Suprapubic skin (tissue), 4 donors: ENCODE measurements at regions not wholly inside any gene's neighbourhood (a gene's known extent, or its start where the extent isn't known, plus 50 kb on each side); places are given as distances from the start of the nearest gene placed in this dataset.

Experiments used
- DNase-seq, 2 donors: peaks; one replicate each; pipeline ENCODE4 v3.0.0-alpha.2; 2019; ENCODE audit warnings: low spot score in 2 of 2
- H3K27ac ChIP-seq: fragments of 200-600 bp; sonication (generic); one replicate; pipeline ENCODE4 v1.5.1; 2019
- H3K27me3 ChIP-seq: fragments of 200-600 bp; sonication (generic); one replicate; pipeline ENCODE4 v1.5.1; 2019
- H3K36me3 ChIP-seq: fragments of 200-600 bp; sonication (generic); one replicate; pipeline ENCODE4 v1.5.1; 2019
- H3K4me1 ChIP-seq: fragments of 200-600 bp; sonication (generic); one replicate; pipeline ENCODE4 v1.5.1; 2019
- H3K4me3 ChIP-seq: fragments of 200-600 bp; sonication (generic); one replicate; pipeline ENCODE4 v1.5.1; 2019; ENCODE audit warnings: mild to moderate bottlenecking
- H3K9me3 ChIP-seq: fragments of 200-600 bp; sonication (generic); one replicate; pipeline ENCODE4 v1.5.1; 2019
- CTCF ChIP-seq, 2 donors: fragments of 200-600 bp in 1 of 2; fragments of 450-650 bp in 1 of 2; sonication (generic) in 1 of 2; IDR thresholded peaks; one replicate each; pipeline ENCODE4 v1.5.1; 2016 to 2019; ENCODE audit warnings: antibody characterized with exemption in 2 of 2, mild to moderate bottlenecking in 1 of 2, moderate library complexity in 1 of 2
- EP300 ChIP-seq: sonication (generic); formaldehyde crosslinking; IDR thresholded peaks from one replicate; pipeline ENCODE4 v1.6.1; 2017; ENCODE audit warnings: antibody characterized with exemption
- POLR2A ChIP-seq, 2 donors: fragments of 450-650 bp; IDR thresholded peaks; one replicate each; pipeline ENCODE4 v1.6.1; 2017; ENCODE audit warnings: antibody characterized with exemption in 2 of 2, mild to moderate bottlenecking in 2 of 2, moderate library complexity in 2 of 2
- POLR2AphosphoS5 ChIP-seq, 3 donors: sonication (generic); formaldehyde crosslinking; IDR thresholded peaks; one replicate each; pipeline ENCODE4 v1.6.1; 2017; ENCODE audit warnings: antibody characterized with exemption in 3 of 3
- WGBS: methylation state at CpG from one replicate; pipeline ENCODE4 v1.1.5; 2018; 5-methylcytosine and 5-hydroxymethylcytosine counted together

GRCh38 chr5:159657771-159658170 is 258.5 kb upstream of the ADRA1B start:
- Histone ChIP-seq H3K4me1 (no peaks in the 10 kb centered on the region), H3K27me3 (no peaks in the 10 kb centered on the region), H3K27ac (no peak overlapping the region), H3K9me3 (no peaks in the 10 kb centered on the region), H3K36me3 (no peaks in the 10 kb centered on the region), H3K4me3 (no peak overlapping the region)
- TF ChIP-seq POLR2A (IDR thresholded peaks at IDR 0.05) (no peak), CTCF (IDR thresholded peaks at IDR 0.05) (no peak), EP300 (no peak), POLR2AphosphoS5 (IDR thresholded peaks at IDR 0.05) (no peak)
- 30% methylated on average over 6 of the region's 6 CpGs for WGBS
- no peak for DNase-seq

- Histone ChIP-seq H3K9me3 (no peaks in the 10 kb centered on the region), H3K4me3 (no peak overlapping the region), H3K4me1 (no peaks in the 10 kb centered on the region), H3K27ac (no peak overlapping the region), H3K27me3 (no peaks in the 10 kb centered on the region), H3K36me3 (no peaks in the 10 kb centered on the region)
- TF ChIP-seq POLR2AphosphoS5 (IDR thresholded peaks at IDR 0.05) (no peak), POLR2A (IDR thresholded peaks at IDR 0.05) (no peak), EP300 (no peak), CTCF (IDR thresholded peaks at IDR 0.05) (no peak)
- 72% methylated on average over 10 of the region's 10 CpGs for WGBS
- DNase-seq = no peak
These were observed 257.9 kb upstream of the ADRA1B start for GRCh38 chr5:159658266-159658925.

- no peaks in the 10 kb centered on the region for H3K36me3 ChIP-seq
These were observed 255.9 kb upstream of the ADRA1B start for GRCh38 chr5:159660401-159660800.

GRCh38 chr5:159663986-159664385 is 252.3 kb upstream of the ADRA1B start:
- WGBS = 55% methylated on average over 1 of the region's 1 CpG
- DNase-seq = no peak
- Histone ChIP-seq H3K4me3 (no peak overlapping the region), H3K36me3 (no peaks in the 10 kb centered on the region), H3K27ac (no peak overlapping the region), H3K4me1 (no peaks in the 10 kb centered on the region), H3K27me3 (no peaks in the 10 kb centered on the region), H3K9me3 (no peaks in the 10 kb centered on the region)
- no peak for TF ChIP-seq EP300
- no peak for TF ChIP-seq POLR2AphosphoS5 (IDR thresholded peaks at IDR 0.05)
- TF ChIP-seq POLR2A (IDR thresholded peaks at IDR 0.05) = no peak

More at GRCh38 chr5:159660401-159660800, 255.9 kb upstream of the ADRA1B start:
- Histone ChIP-seq H3K4me1 (no peaks in the 10 kb centered on the region), H3K9me3 (no peaks in the 10 kb centered on the region), H3K27ac (no peak overlapping the region), H3K4me3 (no peak overlapping the region), H3K27me3 (no peaks in the 10 kb centered on the region)
- WGBS = 76% methylated on average over 2 of the region's 2 CpGs
- TF ChIP-seq POLR2AphosphoS5 (IDR thresholded peaks at IDR 0.05) (no peak), EP300 (no peak), POLR2A (IDR thresholded peaks at IDR 0.05) (no peak), CTCF (IDR thresholded peaks at IDR 0.05) (no peak)
- no peak for DNase-seq

GRCh38 chr5:159667286-159667685 is 249.0 kb upstream of the ADRA1B start:
- no peak for DNase-seq

GRCh38 chr5:159668556-159668955 is 247.7 kb upstream of the ADRA1B start:
- TF ChIP-seq POLR2A (IDR thresholded peaks at IDR 0.05) (no peak), CTCF (IDR thresholded peaks at IDR 0.05) (no peak), EP300 (no peak), POLR2AphosphoS5 (IDR thresholded peaks at IDR 0.05) (no peak)
- WGBS = 86% methylated on average over 3 of the region's 3 CpGs
- no peaks in the 10 kb centered on the region for H3K4me1 ChIP-seq
- H3K9me3 ChIP-seq = no peaks in the 10 kb centered on the region
- no peaks in the 10 kb centered on the region for H3K27me3 ChIP-seq
- no peak for DNase-seq
- no peaks in the 10 kb centered on the region for H3K36me3 ChIP-seq
- H3K4me3 ChIP-seq = no peak overlapping the region
- H3K27ac ChIP-seq = no peak overlapping the region

More at GRCh38 chr5:159667286-159667685, 249.0 kb upstream of the ADRA1B start:
- no peaks in the 10 kb centered on the region for H3K27me3 ChIP-seq
- TF ChIP-seq POLR2A (IDR thresholded peaks at IDR 0.05) (no peak), EP300 (no peak)
- 78% methylated on average over 2 of the region's 2 CpGs for WGBS
- H3K4me1 ChIP-seq = no peaks in the 10 kb centered on the region
- H3K27ac ChIP-seq = no peak overlapping the region
- no peaks in the 10 kb centered on the region for H3K9me3 ChIP-seq
- H3K36me3 ChIP-seq = no peaks in the 10 kb centered on the region
- H3K4me3 ChIP-seq = no peak overlapping the region
